GM12878 (cell line): ENCODE measurements at regions not wholly inside any gene's neighbourhood (a gene's known extent, or its start where the extent isn't known, plus 50 kb on each side); places are given as distances from the start of the nearest gene placed in this dataset.

Experiments
- ATAC-seq: fragments of 200-7000 bp; cut with Tn5 transposase; 3 replicates; pipeline ENCODE4 v1.9.1; 2020; ENCODE audit warnings: mild to moderate bottlenecking, moderate library complexity
- BruUV-seq: library from RNA; stranded (reverse); fragments of 400-500 nt; replicated peaks from 2 replicates; lab custom pipeline; 2021; lab: Mats Ljungman, UMichigan
- CTCF ChIA-PET: fragments of 300-600 bp; sonication (Branson Sonifier 250); formaldehyde crosslinking; extraction: SDS; loops from one replicate; lab custom pipeline; 2021; ENCODE audit warnings: inconsistent platforms; lab: Yijun Ruan, JAX
- POLR2A ChIA-PET: fragments of 350-600 bp; formaldehyde crosslinking; extraction: SDS; loops from one replicate; lab custom pipeline; 2021; ENCODE audit warnings: inconsistent platforms; lab: Charles Lee
- RAD21 ChIA-PET: fragments of 300-600 bp; sonication (Branson Sonifier 250); formaldehyde crosslinking; loops from one replicate; lab custom pipeline; 2023; ENCODE audit warnings: antibody characterized with exemption; ENCODE audit not compliant: unreplicated experiment; lab: Charles Lee
- SMC1A ChIA-PET: fragments of 300-600 bp; sonication (Branson Sonifier 250); formaldehyde crosslinking; loops from one replicate; lab custom pipeline; 2023; ENCODE audit not compliant: unreplicated experiment, uncharacterized antibody; lab: Charles Lee
- DNase-seq: peaks from one replicate; pipeline ENCODE4 v3.0.0-alpha.2; 2011; ENCODE audit warnings: low read depth, low spot score
- FAIRE-seq: peaks from 3 replicates; lab custom pipeline; 2011; peaks lifted over from hg19 to GRCh38; lab: Jason Lieb, UNC
- H2AFZ ChIP-seq: 2 replicates; pipeline ENCODE4 v1.6.0; 2011; ENCODE audit warnings: low read depth, low read length, control low read depth; ENCODE audit not compliant: control insufficient read depth
- H3K27ac ChIP-seq: 2 replicates; pipeline ENCODE4 v1.5.1; 2011; ENCODE audit warnings: control low read depth; ENCODE audit not compliant: control insufficient read depth, insufficient read depth
- H3K27me3 ChIP-seq, 2 experiments: replicated peaks in 1 of 2; 2 replicates each; pipeline versions ENCODE4 v1.6.0 to v1.6.1; 2011; ENCODE audit warnings: low read length in 1 of 2; ENCODE audit not compliant: control insufficient read depth in 2 of 2, insufficient read depth in 2 of 2
- H3K36me3 ChIP-seq, 2 experiments: 2 replicates each; pipeline ENCODE4 v1.5.1; 2011; ENCODE audit warnings: low read length in 1 of 2; ENCODE audit not compliant: control insufficient read depth in 2 of 2, insufficient read depth in 2 of 2
- H3K4me1 ChIP-seq: 2 replicates; pipeline ENCODE4 v1.6.1; 2011; ENCODE audit warnings: mild to moderate bottlenecking, low read length, moderate library complexity, mixed read lengths; ENCODE audit not compliant: control insufficient read depth, insufficient read depth
- H3K4me2 ChIP-seq: 2 replicates; pipeline ENCODE4 v1.6.0; 2011; ENCODE audit warnings: control low read depth; ENCODE audit not compliant: control insufficient read depth, insufficient read depth
- H3K4me3 ChIP-seq: fragments of 200-600 bp; sonication (generic); 2 replicates; pipeline ENCODE4 v1.5.1; 2016
- H3K79me2 ChIP-seq: 2 replicates; pipeline ENCODE4 v1.6.0; 2011; ENCODE audit warnings: low read length; ENCODE audit not compliant: control insufficient read depth, insufficient read depth
- H3K9ac ChIP-seq: 2 replicates; pipeline ENCODE4 v1.8.0; 2011; ENCODE audit warnings: low read length, control low read depth, mixed read lengths; ENCODE audit not compliant: control insufficient read depth, insufficient read depth
- H3K9me3 ChIP-seq: replicated peaks from 3 replicates; pipeline ENCODE4 v1.5.1; 2011; ENCODE audit warnings: mild to moderate bottlenecking, low read length; ENCODE audit not compliant: control insufficient read depth, insufficient read depth
- H4K20me1 ChIP-seq: 2 replicates; pipeline ENCODE4 v1.6.0; 2011; ENCODE audit not compliant: control insufficient read depth, insufficient read depth
- ATF7 ChIP-seq: fragments of 450-650 bp; IDR thresholded peaks from 2 replicates; pipeline ENCODE4 v1.6.1; 2016; ENCODE audit warnings: low read depth, mild to moderate bottlenecking
- DPF2 ChIP-seq: fragments of 450-650 bp; IDR thresholded peaks from 2 replicates; pipeline ENCODE4 v1.6.1; 2017; ENCODE audit warnings: mild to moderate bottlenecking
- ESRRA ChIP-seq: IDR thresholded peaks from 2 replicates; pipeline ENCODE4 v1.6.1; 2012; ENCODE audit warnings: mild to moderate bottlenecking, low read length, improper control_type of control experiment
- FOS ChIP-seq: IDR thresholded peaks from 3 replicates; pipeline ENCODE4 v1.6.1; 2011; ENCODE audit warnings: borderline replicate concordance; ENCODE audit not compliant: insufficient read length; ENCODE audit errors: extremely low read depth
- MEF2A ChIP-seq: IDR thresholded peaks from 2 replicates; pipeline ENCODE4 v1.6.1; 2011; ENCODE audit warnings: low read depth, mild to moderate bottlenecking, low read length, moderate library complexity; ENCODE audit not compliant: insufficient read depth
- MXI1 ChIP-seq: fragments of 150-350 bp; IDR thresholded peaks from 2 replicates; pipeline ENCODE4 v1.6.1; 2011; ENCODE audit warnings: low read depth, mild to moderate bottlenecking, inconsistent platforms, low read length, improper control_type of control experiment
- MYB ChIP-seq: fragments of 150-350 bp; IDR thresholded peaks from 2 replicates; pipeline ENCODE4 v1.6.1; 2014; ENCODE audit warnings: mild to moderate bottlenecking, low read depth, low read length, borderline replicate concordance
- RB1 ChIP-seq: fragments of 450-650 bp; formaldehyde crosslinking; IDR thresholded peaks from 2 replicates; pipeline ENCODE4 v1.6.1; 2017; ENCODE audit warnings: mild to moderate bottlenecking, borderline replicate concordance
- YY1 ChIP-seq: IDR thresholded peaks from 2 replicates; pipeline ENCODE4 v1.6.1; 2011; ENCODE audit warnings: low read depth, mild to moderate bottlenecking, low read length
- WGBS: methylation state at CpG from one replicate; pipeline ENCODE4 v1.1.6; 2016; ENCODE audit warnings: low lambda C conversion rate; ENCODE audit not compliant: insufficient replicate concordance, insufficient coverage; ENCODE audit errors: missing lambda C conversion rate; 5-methylcytosine and 5-hydroxymethylcytosine counted together
- in situ Hi-C: fragments of 300-500 bp; cut with MboI; formaldehyde crosslinking; loops from 9 replicates; pipeline ENCODE4 v1.14.3; 2018; ENCODE audit warnings: mixed read lengths
- intact Hi-C: fragments of 100-400 bp; cut with micrococcal nuclease; formaldehyde crosslinking; loops from one replicate; pipeline ENCODE4 v1.14.2; 2022; ENCODE audit not compliant: unreplicated experiment
- TF ChIP-seq, protein P1 (sequence below): fragments of 450-650 bp; IDR thresholded peaks from 2 replicates; pipeline ENCODE4 v1.6.1; 2017; ENCODE audit warnings: mild to moderate bottlenecking, low read depth, inconsistent platforms; ENCODE audit not compliant: poor library complexity, severe bottlenecking
- TF ChIP-seq, protein P2 (sequence below): fragments of 450-650 bp; IDR thresholded peaks from 2 replicates; pipeline ENCODE4 v1.6.1; 2018; ENCODE audit warnings: mild to moderate bottlenecking, low read depth, moderate library complexity; ENCODE audit not compliant: partially characterized antibody

GRCh38 chr5:4984461-4984860 is 155.7 kb upstream of the ADAMTS16 start (continued):
- TF ChIP-seq, protein P1, sequence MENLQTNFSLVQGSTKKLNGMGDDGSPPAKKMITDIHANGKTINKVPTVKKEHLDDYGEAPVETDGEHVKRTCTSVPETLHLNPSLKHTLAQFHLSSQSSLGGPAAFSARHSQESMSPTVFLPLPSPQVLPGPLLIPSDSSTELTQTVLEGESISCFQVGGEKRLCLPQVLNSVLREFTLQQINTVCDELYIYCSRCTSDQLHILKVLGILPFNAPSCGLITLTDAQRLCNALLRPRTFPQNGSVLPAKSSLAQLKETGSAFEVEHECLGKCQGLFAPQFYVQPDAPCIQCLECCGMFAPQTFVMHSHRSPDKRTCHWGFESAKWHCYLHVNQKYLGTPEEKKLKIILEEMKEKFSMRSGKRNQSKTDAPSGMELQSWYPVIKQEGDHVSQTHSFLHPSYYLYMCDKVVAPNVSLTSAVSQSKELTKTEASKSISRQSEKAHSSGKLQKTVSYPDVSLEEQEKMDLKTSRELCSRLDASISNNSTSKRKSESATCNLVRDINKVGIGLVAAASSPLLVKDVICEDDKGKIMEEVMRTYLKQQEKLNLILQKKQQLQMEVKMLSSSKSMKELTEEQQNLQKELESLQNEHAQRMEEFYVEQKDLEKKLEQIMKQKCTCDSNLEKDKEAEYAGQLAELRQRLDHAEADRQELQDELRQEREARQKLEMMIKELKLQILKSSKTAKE, result no peak
- TF ChIP-seq RB1, result no peak
- TF ChIP-seq, protein P2, sequence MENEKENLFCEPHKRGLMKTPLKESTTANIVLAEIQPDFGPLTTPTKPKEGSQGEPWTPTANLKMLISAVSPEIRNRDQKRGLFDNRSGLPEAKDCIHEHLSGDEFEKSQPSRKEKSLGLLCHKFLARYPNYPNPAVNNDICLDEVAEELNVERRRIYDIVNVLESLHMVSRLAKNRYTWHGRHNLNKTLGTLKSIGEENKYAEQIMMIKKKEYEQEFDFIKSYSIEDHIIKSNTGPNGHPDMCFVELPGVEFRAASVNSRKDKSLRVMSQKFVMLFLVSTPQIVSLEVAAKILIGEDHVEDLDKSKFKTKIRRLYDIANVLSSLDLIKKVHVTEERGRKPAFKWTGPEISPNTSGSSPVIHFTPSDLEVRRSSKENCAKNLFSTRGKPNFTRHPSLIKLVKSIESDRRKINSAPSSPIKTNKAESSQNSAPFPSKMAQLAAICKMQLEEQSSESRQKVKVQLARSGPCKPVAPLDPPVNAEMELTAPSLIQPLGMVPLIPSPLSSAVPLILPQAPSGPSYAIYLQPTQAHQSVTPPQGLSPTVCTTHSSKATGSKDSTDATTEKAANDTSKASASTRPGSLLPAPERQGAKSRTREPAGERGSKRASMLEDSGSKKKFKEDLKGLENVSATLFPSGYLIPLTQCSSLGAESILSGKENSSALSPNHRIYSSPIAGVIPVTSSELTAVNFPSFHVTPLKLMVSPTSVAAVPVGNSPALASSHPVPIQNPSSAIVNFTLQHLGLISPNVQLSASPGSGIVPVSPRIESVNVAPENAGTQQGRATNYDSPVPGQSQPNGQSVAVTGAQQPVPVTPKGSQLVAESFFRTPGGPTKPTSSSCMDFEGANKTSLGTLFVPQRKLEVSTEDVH, result no peak
- no peak for TF ChIP-seq ATF7
- TF ChIP-seq MYB, result no peak
- TF ChIP-seq, all 136 proteins: peak for 0

GRCh38 chr5:4987431-4987830 is 152.7 kb upstream of the ADAMTS16 start:
- 77% methylated on average over 4 of the region's 4 CpGs for WGBS
- no peak overlapping the region for H3K4me2 ChIP-seq
- TF ChIP-seq MEF2A (no peak), FOS (no peak), DPF2 (no peak), ESRRA (no peak), MXI1 (no peak), YY1 (no peak)
- TF ChIP-seq, all 136 proteins: peak for 0
- Histone ChIP-seq H3K27ac (no peak overlapping the region), H3K36me3 (no peaks in the 10 kb centered on the region), H3K79me2 (no peaks in the 10 kb centered on the region), H2AFZ (no peak overlapping the region), H3K4me1 (no peaks in the 10 kb centered on the region), H3K4me3 (no peak overlapping the region), H3K9me3 (no peaks in the 10 kb centered on the region; the same call in 2 of the 3 replicates), H3K27me3 (no peaks in the 10 kb centered on the region), H3K9ac (no peak overlapping the region), H4K20me1 (no peaks in the 10 kb centered on the region)
- CTCF ChIA-PET, result no interaction called here
- in situ Hi-C loops (no loop called here), intact Hi-C loops (no loop called here)
- SMC1A ChIA-PET, result no interaction called here
- ATAC-seq (no peak), DNase-seq (no peak), FAIRE-seq (no peak)
- no TSS peak for BruUV-seq
- POLR2A ChIA-PET, result no interaction called here
- RAD21 ChIA-PET, result no interaction called here
